Myocyte (in vitro differentiated cells): ENCODE measurements at regions not wholly inside any gene's neighbourhood (a gene's known extent, or its start where the extent isn't known, plus 50 kb on each side); places are given as distances from the start of the nearest gene placed in this dataset.
A peak's percentile ranks its signal among the peaks of the same experiment; 100 is the strongest.
"Not testable (repeated sequence)": the region's sequence is repeated elsewhere in the genome, so short reads cannot be mapped to it uniquely, and the experiment has no call there.

Source experiments
- DNase-seq: peaks from one replicate; pipeline ENCODE4 v3.0.0-alpha.2; 2012; ENCODE audit warnings: low read depth

DNA sequence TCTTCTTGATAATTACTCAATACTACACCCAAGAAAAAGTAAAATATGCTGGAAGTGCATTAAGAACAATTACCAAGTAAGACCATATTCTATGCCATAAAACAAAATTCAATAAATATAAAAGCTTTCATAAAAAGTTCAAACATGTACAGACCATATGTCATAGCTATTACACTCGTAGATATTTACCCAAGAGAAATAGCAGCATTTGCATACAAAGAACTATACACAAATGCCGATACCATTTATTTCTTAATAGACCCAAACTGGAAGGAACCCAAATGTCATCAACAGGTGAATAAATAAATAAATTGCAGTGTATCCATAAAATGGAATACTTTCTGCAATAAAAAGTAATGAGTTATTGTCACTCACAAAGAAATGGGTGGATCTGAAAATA is 78.3 kb upstream of the SLC16A7 start:
- DNase-seq: no peak

DNA sequence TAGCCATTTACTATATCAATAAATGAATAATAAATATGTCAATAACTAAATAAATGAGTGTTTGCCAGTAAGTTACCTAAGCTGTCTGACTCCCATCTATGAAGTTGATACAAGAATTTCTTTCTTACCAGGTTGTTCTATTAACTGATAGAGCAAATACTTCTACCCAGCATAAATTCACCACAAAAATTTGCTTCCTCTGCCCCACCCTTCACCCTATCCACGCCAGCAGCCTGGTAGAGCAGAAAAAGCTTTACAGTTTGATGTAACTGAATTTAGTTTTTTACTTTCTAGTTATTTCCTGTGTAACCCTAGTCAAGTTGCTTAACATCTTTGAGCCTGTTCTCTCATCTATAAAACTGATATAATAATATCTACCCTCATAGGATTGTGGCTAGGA is 94.9 kb upstream of the SLC16A7 start:
- DNase-seq: no peak

DNA sequence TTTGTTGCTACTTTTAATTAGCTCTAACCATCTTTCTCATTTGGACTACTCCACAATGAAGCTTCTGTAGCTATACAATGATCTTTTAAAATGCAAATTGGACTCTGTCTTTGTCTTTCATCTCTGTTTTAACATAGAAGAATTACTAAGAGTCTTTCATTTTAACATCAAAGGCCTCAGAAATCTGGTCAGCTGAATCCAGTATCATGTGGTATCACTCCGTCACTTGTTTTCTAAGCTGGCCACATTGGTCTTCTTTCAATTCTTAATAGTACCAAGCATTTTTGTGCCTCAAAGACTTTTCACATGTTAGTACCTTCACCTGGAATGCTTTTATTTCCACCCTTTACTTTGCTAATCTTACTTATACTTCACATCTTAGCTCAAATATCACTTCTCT is 95.5 kb upstream of the SLC16A7 start:
- DNase-seq: no peak

DNA sequence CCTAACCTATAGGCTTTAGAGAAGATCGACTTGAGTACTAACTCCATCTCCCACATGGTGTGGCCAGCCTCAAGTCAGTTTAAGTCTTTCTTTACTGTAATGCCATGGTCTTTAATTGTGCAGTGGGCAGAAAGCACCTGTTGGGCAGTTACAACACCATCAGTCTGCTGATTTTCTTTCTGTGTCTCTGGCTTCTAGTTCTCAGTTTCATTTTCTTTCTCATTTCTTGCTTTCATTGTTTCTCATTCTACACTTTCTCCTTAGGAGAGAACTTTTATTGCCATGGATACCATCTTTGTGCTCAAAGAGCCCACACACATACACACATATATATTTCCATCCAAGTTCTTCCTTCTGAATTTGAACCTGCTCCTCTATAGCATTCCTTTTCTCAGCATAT is 96.1 kb upstream of the SLC16A7 start:
- DNase-seq: no peak

DNA sequence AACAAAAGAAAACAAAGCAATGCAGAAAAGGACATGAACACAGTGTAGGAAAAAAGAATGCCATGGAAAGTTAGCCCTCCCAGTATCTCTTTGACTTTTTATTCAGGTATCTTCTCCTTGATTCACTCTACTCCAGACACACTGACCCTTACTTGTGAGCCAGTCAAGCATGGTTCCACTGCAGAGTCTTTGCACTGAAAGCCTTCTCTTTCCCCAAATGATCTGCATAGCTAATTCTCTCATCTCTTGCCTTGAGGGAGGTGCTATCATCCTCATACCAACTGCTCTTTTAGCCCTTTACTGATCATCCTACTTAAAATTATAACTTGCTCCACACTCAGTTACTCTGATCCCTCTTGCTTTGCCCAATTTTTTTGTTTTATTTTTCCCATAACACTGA is 101.2 kb upstream of the SLC16A7 start:
- no peak for DNase-seq

DNA sequence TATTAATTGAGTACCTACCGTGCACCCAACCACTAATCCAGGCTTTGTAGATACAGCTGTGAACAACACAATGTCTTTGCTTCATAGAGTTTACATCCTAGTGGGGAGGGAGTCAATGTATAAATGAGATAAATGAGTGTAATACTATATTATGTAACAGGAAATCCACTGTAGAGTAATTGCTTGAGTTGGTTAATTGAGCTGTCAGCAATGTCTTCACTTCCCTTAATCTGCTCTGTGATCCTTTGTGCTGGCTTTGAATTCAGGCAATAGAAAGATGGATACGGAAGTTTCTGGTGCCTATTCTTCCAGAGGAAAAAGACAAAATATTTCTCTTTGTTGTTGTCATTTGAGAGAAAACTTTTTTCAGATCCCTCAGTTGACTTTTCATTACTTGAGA is 104.0 kb upstream of the SLC16A7 start:
- DNase-seq: no peak

DNA sequence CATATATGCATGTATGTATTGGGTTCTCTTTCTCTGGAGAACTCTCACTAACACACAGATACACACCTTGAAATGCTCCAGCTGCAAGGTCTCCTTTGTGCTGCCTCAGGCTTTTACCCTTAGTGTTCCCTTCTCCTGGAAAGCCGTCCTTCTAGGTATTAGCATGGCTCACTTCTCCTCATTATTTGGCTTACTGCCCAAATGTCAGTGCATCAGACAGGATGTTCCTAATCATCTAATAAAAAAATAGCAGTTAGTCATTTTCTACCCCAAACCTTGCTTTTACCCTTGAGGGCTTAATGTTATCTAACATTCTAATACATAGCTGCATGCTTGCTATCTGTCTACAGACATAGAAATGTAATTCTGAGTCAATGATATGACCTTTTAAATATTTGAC is 109.0 kb upstream of the SLC16A7 start:
- DNase-seq: no peak

DNA sequence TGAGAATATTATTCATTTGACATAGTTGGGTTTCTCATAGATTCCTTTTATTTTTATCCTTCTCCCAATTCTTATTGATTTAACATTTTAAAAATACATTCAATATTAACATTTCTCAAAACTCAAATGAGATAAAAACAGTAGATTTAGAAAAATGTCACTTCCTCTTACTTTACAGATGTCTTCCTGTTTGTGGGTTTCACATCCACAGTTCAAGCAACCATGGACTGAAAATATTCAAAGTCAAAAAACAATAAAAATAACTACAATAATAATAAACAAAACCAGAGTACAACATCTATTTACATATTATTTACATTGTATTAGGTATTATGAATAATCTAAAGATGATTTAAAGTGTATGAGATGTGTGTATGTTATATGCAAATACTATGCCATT is 111.3 kb upstream of the SLC16A7 start:
- no peak for DNase-seq

DNA sequence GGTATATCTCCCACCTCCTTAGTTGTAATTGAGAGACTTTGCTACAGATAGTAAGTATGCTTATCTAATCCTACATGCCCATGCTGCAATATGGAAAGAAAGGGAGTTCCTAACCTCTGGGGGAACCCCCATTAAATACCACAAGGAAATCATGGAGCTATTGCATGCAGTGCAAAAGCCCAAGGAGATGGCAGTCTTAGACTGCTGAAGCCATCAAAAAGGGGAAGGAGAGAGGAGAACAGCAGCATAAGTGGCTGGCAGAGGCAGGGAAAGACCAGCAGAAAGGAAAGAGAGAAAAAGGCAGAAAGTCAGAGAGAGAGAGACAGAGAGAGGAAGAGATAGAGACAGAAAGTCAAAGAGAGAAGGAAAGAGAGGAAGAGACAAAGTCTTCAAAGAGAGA is 121.6 kb upstream of the SLC16A7 start:
- DNase-seq: not testable (repeated sequence)

DNA sequence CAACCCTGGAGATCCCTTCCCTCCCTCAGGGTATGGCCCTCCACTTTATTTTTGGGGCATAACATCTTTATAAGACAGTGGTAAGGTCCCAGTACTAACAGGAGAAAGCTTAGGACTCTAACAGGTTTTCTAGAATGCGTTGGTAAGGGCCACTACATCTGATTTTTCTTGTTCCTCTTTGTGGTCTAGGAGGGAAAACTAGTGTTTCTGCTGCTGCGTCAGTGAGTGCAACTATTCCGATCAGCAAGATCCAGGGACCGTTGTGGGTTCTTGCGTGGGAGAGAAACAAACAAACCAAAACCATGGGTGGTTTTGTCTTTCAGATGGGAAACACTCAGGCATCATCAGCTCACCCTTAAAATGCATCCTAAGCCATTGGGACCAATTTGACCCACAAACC is 123.6 kb upstream of the SLC16A7 start:
- DNase-seq: no peak

DNA sequence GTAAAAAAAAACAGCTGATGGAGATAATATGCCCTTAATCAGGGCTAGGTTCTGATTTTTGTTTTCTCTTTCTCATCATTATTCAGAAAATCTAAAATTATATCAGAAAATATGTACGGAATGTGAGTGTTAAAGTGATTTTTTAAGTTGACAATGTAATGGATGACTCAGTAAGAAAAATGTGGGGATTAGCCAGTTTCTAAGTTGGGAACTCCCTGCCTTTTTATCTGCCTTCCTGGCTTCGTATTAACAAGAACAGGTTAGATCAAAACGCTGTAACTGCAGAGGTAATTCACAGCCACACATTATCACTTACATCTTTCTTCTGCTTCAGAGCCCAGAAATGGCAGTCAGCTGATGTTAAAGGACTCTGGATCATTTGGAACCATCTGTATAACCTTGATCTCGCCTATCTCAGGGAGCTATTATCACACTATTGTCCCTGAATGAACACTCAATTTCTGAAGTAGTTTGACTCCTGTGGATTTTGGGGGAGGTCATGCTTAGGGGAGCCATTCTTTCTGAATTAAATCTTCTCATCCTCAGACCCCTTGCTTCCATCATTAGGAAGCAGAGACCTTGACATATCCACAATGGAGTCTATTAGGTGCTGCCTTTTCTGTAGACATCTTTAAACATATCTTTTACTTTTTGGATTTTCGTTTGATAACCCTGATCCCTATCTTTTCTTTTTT is 135.7 kb upstream of the SLC16A7 start:
- peak; percentile 17 for DNase-seq

DNA sequence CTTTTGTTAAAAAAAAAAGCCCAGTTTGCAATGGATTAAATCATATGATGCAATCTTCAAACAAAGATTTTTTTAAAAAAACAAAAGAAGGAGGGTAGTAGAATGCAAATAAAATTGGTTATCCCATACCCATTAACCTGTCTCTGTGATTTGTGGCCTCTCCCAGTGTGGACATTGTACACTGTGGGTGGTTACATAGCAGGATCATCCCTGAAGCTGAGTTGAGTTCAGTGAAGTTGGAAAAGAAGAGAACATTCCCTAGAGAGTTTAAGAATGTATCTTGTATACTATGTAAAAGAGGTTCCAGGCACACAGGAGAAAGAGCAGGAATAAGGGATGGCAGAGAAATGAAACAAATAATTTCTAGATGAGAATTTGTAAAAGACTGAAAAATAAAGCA is 142.4 kb upstream of the SLC16A7 start:
- DNase-seq: no peak

DNA sequence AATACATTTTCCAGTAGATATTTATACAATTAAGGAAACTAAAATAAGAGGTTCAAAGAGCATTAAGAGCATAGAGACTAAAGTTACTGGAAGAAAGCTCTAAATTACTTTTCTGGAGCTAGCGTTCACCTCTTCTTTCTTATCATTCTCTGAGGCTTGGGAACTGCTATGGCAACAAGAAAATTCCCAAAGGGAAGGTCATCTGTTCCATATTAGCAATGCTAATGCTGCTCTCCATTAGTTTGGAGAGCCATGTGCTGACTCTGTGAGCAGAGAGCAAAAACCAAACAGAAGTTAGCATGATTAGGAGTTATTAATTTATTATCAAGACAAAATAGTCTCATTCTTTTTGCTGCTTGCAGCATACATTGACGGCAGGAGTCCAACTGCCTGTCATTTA is 143.1 kb upstream of the SLC16A7 start:
- peak; percentile 22 for DNase-seq

DNA sequence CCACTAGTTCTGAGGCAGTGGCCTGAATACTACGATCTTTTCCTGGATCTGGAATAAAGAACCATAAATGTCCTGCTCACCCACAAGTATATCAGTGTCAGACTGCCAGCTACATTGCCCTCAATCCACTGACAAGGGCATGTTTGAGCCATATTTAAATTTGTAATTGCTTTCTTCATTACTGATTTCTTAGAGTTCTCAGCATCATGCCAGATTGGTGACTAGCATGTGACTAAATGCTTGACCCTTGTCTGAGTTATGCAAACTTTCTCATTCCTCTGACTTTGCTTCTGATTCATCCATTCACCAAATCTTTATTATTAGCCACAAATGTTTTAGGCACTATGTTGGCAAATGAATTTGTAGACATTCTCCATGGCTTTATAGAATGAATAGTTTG is 143.6 kb upstream of the SLC16A7 start:
- peak; percentile 25 for DNase-seq

DNA sequence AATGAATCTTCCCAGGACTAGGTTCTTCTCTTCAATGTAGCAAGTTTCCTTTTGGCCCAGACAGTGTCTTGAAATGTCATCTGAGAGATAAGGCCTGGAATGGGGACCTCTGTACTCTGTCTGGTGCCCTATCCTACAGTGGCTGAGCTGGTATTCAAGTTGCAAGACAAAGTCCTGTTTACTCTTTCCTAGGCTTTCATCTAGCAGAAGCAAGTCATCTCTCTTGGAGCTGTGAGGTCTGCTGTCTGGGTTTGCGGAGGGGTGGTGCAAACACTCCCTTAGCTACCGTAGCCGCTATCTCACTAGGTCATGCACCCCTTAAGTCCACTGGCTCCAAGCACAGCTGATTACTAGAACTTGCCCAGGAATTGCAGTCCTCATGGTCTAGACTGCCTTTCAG is 149.7 kb upstream of the SLC16A7 start:
- no peak for DNase-seq

DNA sequence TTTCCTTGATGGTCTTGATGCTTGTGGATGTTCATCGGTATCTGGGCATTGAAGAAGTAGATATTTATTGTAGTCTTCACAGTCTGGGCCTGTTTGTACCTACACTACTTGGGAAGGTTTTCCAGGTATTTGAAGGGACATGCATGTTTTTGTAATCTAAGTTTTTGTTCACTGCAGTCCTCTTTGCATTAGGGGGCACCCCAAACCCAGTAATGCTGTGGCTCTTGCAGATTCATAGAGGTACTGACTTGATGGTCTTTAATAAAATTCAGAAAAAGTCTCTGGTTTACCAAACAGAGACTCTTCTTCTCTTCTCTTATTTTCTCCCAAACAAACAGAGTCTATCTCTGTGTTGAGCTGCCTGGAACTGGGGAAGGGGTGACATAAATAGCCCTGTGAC is 150.9 kb upstream of the SLC16A7 start:
- peak; percentile 16 for DNase-seq

DNA sequence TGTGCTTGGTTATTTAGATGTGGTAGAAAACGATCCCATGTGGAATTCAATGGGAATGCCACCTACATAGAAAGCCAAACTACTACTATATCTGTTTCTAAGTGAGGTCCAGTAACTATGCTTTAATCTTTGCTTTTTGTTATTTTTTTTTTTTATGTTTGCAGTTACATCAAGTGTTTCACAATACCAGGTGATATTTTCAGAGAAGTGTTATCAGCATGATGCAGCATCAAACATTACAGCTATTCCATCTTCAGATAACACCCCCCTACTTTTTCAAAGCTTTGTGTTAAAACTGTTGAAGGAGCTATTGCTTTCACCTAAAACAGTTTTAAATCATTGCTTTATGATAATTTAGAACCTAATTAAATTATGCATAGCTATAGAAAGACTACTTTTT is 163.8 kb upstream of the SLC16A7 start:
- no peak for DNase-seq

DNA sequence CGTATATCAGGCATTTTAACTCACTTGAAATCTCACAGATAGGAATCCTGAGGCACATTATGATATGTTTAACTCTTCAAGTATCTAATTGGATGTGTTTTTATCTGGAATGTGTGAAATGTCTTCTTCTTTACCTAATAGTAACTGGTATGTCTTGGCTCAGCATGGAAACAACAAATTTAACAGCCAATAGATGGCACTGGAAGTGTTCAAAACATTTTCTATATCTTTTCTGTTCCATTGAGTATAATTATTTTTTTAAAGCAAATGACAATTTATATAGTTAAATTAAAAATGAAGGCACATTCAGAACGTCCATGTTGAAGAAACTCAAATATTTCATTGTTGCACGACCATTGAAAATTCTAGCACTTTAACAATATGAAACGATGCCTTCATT is 164.6 kb upstream of the SLC16A7 start:
- DNase-seq: peak; percentile 25

DNA sequence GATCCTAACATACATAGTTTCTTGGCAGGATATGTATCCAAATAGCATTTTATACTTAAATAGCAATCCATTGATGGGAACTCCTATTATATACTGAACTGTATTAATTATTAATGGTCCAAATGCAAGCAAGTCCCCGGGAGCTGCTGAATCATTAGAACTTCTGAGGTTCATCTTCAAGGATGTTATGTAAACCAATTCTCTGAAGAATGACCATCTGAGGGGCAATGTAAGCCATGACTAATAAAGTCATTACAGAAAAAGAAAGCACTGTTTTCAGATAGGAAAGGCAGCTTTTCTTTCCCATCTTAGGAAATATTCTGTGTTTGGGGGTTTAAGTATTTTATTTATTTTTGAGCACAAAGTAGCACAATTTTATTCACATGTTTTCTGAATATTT is 166.1 kb upstream of the SLC16A7 start:
- DNase-seq: no peak

DNA sequence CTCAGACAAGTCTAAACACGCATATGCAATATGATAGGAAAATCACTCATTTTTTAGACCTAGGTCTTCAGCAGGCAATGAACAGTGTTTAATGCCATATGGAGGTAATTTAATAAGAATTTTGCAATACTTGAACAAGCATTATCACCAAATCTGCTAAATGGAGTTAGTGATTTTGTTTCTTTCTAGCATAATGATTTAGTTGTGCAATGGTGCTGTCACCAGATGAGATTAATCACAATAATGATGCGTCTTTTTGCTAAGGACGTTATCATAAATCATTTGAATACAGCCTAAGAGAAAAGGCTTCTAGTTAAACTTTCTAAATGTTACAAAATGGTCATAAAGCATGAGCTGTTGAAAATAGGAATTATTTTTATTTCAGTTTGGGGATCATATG is 170.0 kb upstream of the SLC16A7 start:
- DNase-seq: no peak

DNA sequence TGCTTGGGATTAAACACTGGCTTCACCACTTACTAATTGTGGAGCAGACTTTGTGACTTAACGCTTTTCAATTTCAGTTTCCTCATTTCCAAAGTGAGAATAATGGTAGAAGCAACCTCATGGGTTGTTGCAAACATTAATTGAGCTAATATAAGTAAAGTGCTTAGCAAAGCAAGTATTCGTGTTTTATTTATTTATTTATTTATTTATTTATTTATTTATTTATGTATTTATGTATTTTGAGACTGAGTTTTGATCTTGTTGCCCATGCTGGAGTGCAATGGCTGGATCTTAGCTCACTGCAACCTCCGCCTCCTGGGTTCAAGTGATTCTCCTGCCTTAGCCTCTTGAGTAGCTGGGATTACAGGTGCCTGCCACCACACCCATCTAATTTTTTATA is 171.2 kb upstream of the SLC16A7 start:
- not testable (repeated sequence) for DNase-seq

DNA sequence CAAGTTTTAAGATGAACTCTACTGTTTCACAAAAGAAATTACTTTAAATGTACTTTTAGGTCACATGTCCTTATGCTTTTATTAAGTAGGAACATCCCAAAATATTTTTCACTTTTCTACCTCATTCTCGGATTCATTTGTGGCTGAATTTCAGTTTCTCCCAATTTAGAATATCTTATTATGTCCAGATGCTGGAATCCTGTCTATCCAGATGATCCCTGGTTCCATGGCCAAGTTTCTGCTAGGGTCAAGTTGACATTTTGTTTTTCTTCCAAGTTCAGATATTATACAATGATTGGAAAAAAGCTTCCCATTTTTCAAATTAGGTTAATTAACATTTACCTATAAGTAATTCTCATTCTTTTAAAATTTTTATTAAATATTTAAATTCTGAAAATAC is 181.8 kb upstream of the SLC16A7 start:
- DNase-seq: no peak

DNA sequence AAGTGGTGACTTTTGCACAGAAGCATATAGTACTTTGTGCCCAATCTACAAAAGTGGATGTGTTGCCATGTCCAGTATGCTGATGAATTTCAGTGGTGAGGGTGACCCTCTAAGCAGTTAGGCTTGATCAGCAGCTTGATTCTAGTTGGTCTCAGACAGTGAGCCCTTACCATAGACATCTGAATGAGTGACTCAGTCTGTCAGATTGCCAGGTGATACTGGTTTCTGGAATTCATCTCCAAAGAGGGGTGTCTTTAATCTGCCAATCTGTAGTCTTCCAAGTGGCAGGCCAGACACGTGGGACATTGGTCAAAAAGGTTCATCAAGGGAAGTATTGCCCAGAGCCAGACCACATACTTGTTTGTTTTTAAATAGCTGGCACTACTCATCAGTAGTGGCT is 187.4 kb upstream of the SLC16A7 start:
- DNase-seq: peak; percentile 3

DNA sequence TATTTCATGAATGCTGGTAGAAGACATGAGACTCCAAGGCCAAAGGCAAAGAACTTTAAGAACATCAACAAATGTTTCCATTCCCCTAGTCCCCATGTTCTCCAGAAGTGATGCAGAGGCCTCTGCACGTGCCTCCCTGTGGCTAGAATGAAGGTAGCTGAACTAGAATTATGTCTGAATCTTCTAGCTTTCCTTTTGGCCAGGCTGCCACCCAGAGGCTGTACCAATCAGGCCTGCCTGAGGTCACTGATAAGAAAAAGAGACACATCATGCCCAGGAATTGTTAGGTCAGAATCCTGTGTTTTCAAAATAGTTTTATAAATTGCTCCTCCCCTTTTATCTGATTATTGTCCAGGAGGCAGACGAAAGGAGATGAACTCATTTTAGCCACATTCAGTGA is 188.0 kb upstream of the SLC16A7 start:
- no peak for DNase-seq
